Activated CD8-positive, alpha-beta T cell treated with anti-CD3 and anti-CD28 coated beads for 36 hours (primary cell): ENCODE measurements at regions not wholly inside any gene's neighbourhood (a gene's known extent, or its start where the extent isn't known, plus 50 kb on each side); places are given as distances from the start of the nearest gene placed in this dataset.

ENCODE experiments used
- ATAC-seq: fragments of 200-7000 bp; cut with Tn5 transposase; one replicate; pipeline ENCODE4 v1.10.0; 2021; ENCODE audit warnings: mild to moderate bottlenecking, moderate library complexity
- CTCF ChIA-PET: fragments of 350-600 bp; sonication (Branson Sonifier 250); formaldehyde crosslinking; loops from one replicate; lab custom pipeline; 2021; ENCODE audit warnings: antibody characterized with exemption; lab: Charles Lee
- POLR2A ChIA-PET: fragments of 350-600 bp; sonication (Branson Sonifier 250); formaldehyde crosslinking; loops from one replicate; lab custom pipeline; 2021; ENCODE audit warnings: antibody characterized with exemption; lab: Charles Lee
- DNase-seq: peaks from one replicate; pipeline ENCODE4 v3.0.0-alpha.2; 2020
- H3K27ac Mint-ChIP-seq: one replicate; pipeline ENCODE4 v1.8.0; 2021; ENCODE audit warnings: mild to moderate bottlenecking, mixed read lengths
- H3K27me3 Mint-ChIP-seq: one replicate; pipeline ENCODE4 v1.8.0; 2021; ENCODE audit warnings: mixed read lengths
- H3K36me3 Mint-ChIP-seq: one replicate; pipeline ENCODE4 v1.8.0; 2021; ENCODE audit warnings: low read depth, mixed read lengths
- H3K4me1 Mint-ChIP-seq: one replicate; pipeline ENCODE4 v1.8.0; 2021; ENCODE audit warnings: low read depth, mixed read lengths
- H3K4me3 Mint-ChIP-seq: one replicate; pipeline ENCODE4 v1.8.0; 2021; ENCODE audit warnings: mild to moderate bottlenecking, moderate library complexity, mixed read lengths
- H3K9me3 Mint-ChIP-seq: one replicate; pipeline ENCODE4 v1.8.0; 2021; ENCODE audit warnings: mixed read lengths
- CTCF ChIP-seq: fragments of 200-600 bp; IDR thresholded peaks from one replicate; pipeline ENCODE4 v1.8.0; 2022; ENCODE audit warnings: antibody characterized with exemption, mild to moderate bottlenecking
- intact Hi-C: fragments of 100-400 bp; cut with micrococcal nuclease; formaldehyde crosslinking; loops from one replicate; pipeline ENCODE4 v1.10.0; 2022

- no peak overlapping the region for H3K4me3 Mint-ChIP-seq
- intact Hi-C loops = no loop called here
- no peak for ATAC-seq
- POLR2A ChIA-PET = no interaction called here
- CTCF ChIA-PET = interaction anchor here (0.7 kb wide), 1 partner anchor 24 kb away, joined by 3 read pairs; no protein-coding TSS in a partner anchor
- no peak for DNase-seq
- H3K9me3 Mint-ChIP-seq = no peaks in the 10 kb centered on the region
- no peak for TF ChIP-seq CTCF
- H3K36me3 Mint-ChIP-seq = no peaks in the 10 kb centered on the region
- no peak overlapping the region for H3K27ac Mint-ChIP-seq
- H3K27me3 Mint-ChIP-seq = peaks cover 10% of the 10 kb centered on the region
- H3K4me1 Mint-ChIP-seq = peaks cover 4% of the 10 kb centered on the region
Observed at GRCh38 chr6:124877468-124877867, 84.8 kb upstream of the RNF217 start.

- Mint-ChIP-seq H3K36me3 (no peaks in the 10 kb centered on the region), H3K9me3 (no peaks in the 10 kb centered on the region), H3K27ac (no peak overlapping the region), H3K27me3 (peaks cover 10% of the 10 kb centered on the region), H3K4me3 (no peak overlapping the region), H3K4me1 (peaks cover 11% of the 10 kb centered on the region)
- CTCF ChIA-PET = interaction anchor here (0.6 kb wide), 1 partner anchor 370 kb away, joined by 3 read pairs; no protein-coding TSS in a partner anchor
- intact Hi-C loops = no loop called here
- DNase-seq = no peak
- POLR2A ChIA-PET = no interaction called here
- no peak for TF ChIP-seq CTCF
- no peak for ATAC-seq
Observed at GRCh38 chr6:124879110-124879991, 82.9 kb upstream of the RNF217 start.

DNA sequence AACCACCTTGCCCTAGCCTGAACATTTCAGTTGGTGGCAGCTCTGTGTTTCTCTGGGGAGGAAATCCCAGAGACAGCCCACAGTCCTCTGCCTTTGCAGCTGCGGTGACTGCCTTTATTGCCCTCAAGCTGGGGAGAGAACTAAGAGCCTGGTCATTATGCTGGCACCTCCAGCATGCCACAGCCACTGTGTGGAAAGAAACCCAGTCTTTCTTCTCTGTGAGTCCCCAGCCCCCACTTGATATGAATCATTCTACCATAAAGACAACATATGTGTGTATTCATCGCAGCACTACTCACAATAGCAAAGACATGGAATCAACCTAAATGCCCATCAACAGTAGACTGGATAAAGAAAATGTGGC is 82.3 kb upstream of the RNF217 start:
- H3K36me3 Mint-ChIP-seq = no peaks in the 10 kb centered on the region
- intact Hi-C loops = no loop called here
- no peaks in the 10 kb centered on the region for H3K9me3 Mint-ChIP-seq
- H3K4me1 Mint-ChIP-seq = peaks cover 11% of the 10 kb centered on the region
- peaks cover 10% of the 10 kb centered on the region for H3K27me3 Mint-ChIP-seq
- no peak overlapping the region for H3K4me3 Mint-ChIP-seq
- no peak for DNase-seq
- H3K27ac Mint-ChIP-seq = no peak overlapping the region
- no peak for TF ChIP-seq CTCF
- ATAC-seq = no peak
- ChIA-PET POLR2A (no interaction called here), CTCF (no interaction called here)

DNA sequence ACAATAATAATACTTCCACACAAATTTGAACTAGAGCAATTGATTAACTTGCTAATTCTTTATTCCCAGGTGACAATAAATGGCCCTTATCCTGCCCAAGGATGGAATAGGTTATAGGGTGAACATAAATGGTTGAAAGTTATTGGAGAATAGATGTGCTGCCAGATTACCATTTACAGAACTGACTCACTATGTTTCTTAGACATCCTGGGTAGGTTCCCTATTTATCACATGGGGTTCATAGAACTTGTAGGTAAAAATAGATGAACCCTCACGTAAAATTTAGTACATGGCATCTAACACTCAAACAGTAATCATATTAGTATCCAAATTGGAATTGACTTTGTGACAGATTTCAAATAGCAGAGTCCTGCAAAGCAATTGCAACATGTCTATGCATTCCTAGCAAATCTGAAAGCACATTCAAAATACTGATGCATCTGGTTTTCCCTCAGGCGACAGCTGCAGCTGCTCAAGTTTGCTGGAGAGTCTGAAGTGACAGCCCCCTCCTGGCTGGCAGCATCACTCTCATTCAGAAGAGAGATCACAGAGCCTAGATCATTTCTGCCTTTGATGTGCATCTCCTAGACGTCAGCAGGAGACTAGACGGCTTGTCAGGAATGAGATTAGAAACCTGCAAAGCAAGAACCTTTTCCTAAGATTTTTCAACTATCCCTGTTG is 80.2 kb upstream of the RNF217 start:
- ATAC-seq = no peak
- H3K36me3 Mint-ChIP-seq = no peaks in the 10 kb centered on the region
- peak overlapping the region; percentile 7 for H3K4me3 Mint-ChIP-seq
- H3K4me1 Mint-ChIP-seq = peaks cover 11% of the 10 kb centered on the region
- TF ChIP-seq CTCF = no peak
- no peak for DNase-seq
- POLR2A ChIA-PET = no interaction called here
- no peak overlapping the region for H3K27ac Mint-ChIP-seq
- H3K9me3 Mint-ChIP-seq = no peaks in the 10 kb centered on the region
- intact Hi-C loops = no loop called here
- CTCF ChIA-PET = no interaction called here
- peaks cover 6% of the 10 kb centered on the region for H3K27me3 Mint-ChIP-seq
